ENCODE measurements at regions not wholly inside any gene's neighbourhood (a gene's known extent, or its start where the extent isn't known, plus 50 kb on each side); places are given as distances from the start of the nearest gene placed in this dataset.

DNA sequence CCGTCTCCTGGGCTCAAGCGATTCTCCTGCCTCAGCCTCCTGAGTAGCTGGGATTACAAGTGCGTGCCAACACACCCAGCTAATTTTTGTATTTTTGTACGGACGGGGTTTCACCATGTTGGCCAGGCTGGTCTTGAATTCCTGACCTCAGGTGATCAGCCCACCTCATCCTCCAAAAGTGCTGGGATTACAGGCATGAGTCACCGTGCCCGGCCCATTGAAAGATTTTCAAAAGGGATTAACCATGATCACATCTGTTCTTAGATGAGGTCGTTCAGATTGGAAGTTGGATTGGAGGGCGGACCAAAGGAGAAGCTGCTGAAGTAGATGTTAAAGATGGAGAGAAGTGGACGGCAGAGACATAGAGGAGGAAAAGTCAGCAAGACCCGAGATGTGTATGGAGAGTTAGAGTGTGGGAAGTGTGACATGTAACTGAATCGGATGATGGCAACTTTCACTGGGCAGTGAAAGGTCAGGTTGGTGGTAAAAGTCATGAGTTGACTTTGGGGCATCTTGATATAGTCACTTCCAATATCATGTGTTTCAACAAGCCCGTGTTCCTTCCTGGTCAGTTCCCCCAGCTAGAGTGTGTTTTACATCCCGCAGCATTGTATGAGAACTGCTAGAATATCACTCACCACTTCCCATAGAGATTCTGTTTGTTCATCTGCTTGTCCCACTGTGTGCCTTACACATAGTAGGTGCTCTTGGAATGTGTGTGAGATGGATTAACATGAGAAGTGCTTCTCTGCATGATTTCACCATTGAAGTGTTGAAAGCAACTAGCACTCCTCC, 54.4 kb upstream of the TINAGL1 start:
- H3K36me3 ChIP-seq, result no peaks in the 10 kb centered on the region
- H3K4me3 ChIP-seq, result no peak overlapping the region
- DNase-seq, result no peak
- intact Hi-C loops (cut with DNase I; ENCODE audit: low total_unique reads), result no loop called here
- H3K9me3 ChIP-seq, result peaks cover 0 to 9% (median 0%) of the 10 kb centered on the region in 8 donors
- no peak overlapping the region for H3K27ac ChIP-seq
- H3K4me1 ChIP-seq, result no peaks in the 10 kb centered on the region
- peaks cover 0 to 5% (median 0%) of the 10 kb centered on the region in 7 donors for H3K27me3 ChIP-seq (replicated peaks in 1 of 7)
- WGBS, 5 donors, result 74 to 90% (median 85%) methylated on average over 14 of the region's 14 CpGs
- TF ChIP-seq POLR2AphosphoS5 (IDR thresholded peaks at IDR 0.05), result no peak
- TF ChIP-seq, protein P1, sequence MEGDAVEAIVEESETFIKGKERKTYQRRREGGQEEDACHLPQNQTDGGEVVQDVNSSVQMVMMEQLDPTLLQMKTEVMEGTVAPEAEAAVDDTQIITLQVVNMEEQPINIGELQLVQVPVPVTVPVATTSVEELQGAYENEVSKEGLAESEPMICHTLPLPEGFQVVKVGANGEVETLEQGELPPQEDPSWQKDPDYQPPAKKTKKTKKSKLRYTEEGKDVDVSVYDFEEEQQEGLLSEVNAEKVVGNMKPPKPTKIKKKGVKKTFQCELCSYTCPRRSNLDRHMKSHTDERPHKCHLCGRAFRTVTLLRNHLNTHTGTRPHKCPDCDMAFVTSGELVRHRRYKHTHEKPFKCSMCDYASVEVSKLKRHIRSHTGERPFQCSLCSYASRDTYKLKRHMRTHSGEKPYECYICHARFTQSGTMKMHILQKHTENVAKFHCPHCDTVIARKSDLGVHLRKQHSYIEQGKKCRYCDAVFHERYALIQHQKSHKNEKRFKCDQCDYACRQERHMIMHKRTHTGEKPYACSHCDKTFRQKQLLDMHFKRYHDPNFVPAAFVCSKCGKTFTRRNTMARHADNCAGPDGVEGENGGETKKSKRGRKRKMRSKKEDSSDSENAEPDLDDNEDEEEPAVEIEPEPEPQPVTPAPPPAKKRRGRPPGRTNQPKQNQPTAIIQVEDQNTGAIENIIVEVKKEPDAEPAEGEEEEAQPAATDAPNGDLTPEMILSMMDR (IDR thresholded peaks at IDR 0.05 in 8 of 11, conservative IDR thresholded peaks at IDR 0.05 in 3 of 11), result no peak
- no peak for TF ChIP-seq POLR2A (IDR thresholded peaks at IDR 0.05)

DNA sequence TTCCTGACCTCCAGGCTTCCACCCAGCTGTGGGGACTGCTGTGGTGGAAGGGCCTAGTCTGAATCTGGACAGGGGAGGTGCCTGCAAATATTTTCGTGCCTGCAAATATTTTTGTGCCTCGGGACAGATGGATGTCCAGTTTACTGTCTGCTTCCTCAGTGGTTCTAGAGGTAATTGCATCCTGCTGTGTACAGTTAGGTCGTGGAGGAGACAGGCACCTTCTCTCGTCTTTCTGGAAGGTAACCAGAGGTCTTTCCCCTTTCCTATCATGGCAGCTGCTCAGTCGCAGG, 53.8 kb upstream of the TINAGL1 start:
- no peak overlapping the region for H3K27ac ChIP-seq
- 50 to 71% (median 69%) methylated on average over 5 of the region's 5 CpGs for WGBS, 5 donors
- H3K27me3 ChIP-seq (replicated peaks in 1 of 7), result peaks cover 0 to 5% (median 0%) of the 10 kb centered on the region in 7 donors
- H3K9me3 ChIP-seq, result peaks cover 0 to 9% (median 0%) of the 10 kb centered on the region in 8 donors
- no peaks in the 10 kb centered on the region for H3K4me1 ChIP-seq
- no peaks in the 10 kb centered on the region for H3K36me3 ChIP-seq
- TF ChIP-seq POLR2AphosphoS5 (IDR thresholded peaks at IDR 0.05) (no peak), POLR2A (IDR thresholded peaks at IDR 0.05) (no peak)
- TF ChIP-seq, protein P1 (IDR thresholded peaks at IDR 0.05 in 8 of 11, conservative IDR thresholded peaks at IDR 0.05 in 3 of 11), result no peak
- intact Hi-C loops (cut with DNase I; ENCODE audit: low total_unique reads), result no loop called here
- H3K4me3 ChIP-seq, result no peak overlapping the region
- no peak for DNase-seq

GRCh38 chr1:31523012-31523411, 53.3 kb upstream of the TINAGL1 start:
- intact Hi-C loops (cut with DNase I; ENCODE audit: low total_unique reads), result no loop called here
- Histone ChIP-seq H3K27me3 (replicated peaks in 1 of 7) (peaks cover 0 to 5% (median 0%) of the 10 kb centered on the region in 7 donors), H3K4me3 (no peak overlapping the region), H3K36me3 (no peaks in the 10 kb centered on the region), H3K9me3 (peaks cover 0 to 9% (median 0%) of the 10 kb centered on the region in 8 donors), H3K27ac (no peak overlapping the region), H3K4me1 (no peaks in the 10 kb centered on the region)
- 23 to 55% (median 40%) methylated on average over 1 of the region's 1 CpG for WGBS, 5 donors
- no peak for TF ChIP-seq POLR2A (IDR thresholded peaks at IDR 0.05)
- TF ChIP-seq, protein P1 (IDR thresholded peaks at IDR 0.05 in 8 of 11, conservative IDR thresholded peaks at IDR 0.05 in 3 of 11), result no peak
- TF ChIP-seq POLR2AphosphoS5 (IDR thresholded peaks at IDR 0.05), result no peak
- no peak for DNase-seq

- no peaks in the 10 kb centered on the region for H3K36me3 ChIP-seq
- TF ChIP-seq POLR2A (IDR thresholded peaks at IDR 0.05) (no peak), POLR2AphosphoS5 (IDR thresholded peaks at IDR 0.05) (no peak)
- TF ChIP-seq, protein P1 (IDR thresholded peaks at IDR 0.05 in 8 of 11, conservative IDR thresholded peaks at IDR 0.05 in 3 of 11), result no peak
- peaks cover 0 to 9% (median 0%) of the 10 kb centered on the region in 8 donors for H3K9me3 ChIP-seq
- no peaks in the 10 kb centered on the region for H3K4me1 ChIP-seq
- 28 to 74% (median 41%) methylated on average over 4 to 5 of the region's 5 CpGs for WGBS, 5 donors
- DNase-seq, result no peak
- H3K27ac ChIP-seq, result peak overlapping the region in 4 of 8 donors; percentile 22 to 72 (median 63)
- peaks cover 0 to 5% (median 0%) of the 10 kb centered on the region in 7 donors for H3K27me3 ChIP-seq (replicated peaks in 1 of 7)
- no peak overlapping the region for H3K4me3 ChIP-seq
- intact Hi-C loops (cut with DNase I; ENCODE audit: low total_unique reads), result no loop called here
Observed at GRCh38 chr1:31523769-31524168, 52.5 kb upstream of the TINAGL1 start.
